ENCODE measurements at regions not wholly inside any gene's neighbourhood (a gene's known extent, or its start where the extent isn't known, plus 50 kb on each side); places are given as distances from the start of the nearest gene placed in this dataset.
"Not testable (repeated sequence)": the region's sequence is repeated elsewhere in the genome, so short reads cannot be mapped to it uniquely, and the experiment has no call there.

DNA sequence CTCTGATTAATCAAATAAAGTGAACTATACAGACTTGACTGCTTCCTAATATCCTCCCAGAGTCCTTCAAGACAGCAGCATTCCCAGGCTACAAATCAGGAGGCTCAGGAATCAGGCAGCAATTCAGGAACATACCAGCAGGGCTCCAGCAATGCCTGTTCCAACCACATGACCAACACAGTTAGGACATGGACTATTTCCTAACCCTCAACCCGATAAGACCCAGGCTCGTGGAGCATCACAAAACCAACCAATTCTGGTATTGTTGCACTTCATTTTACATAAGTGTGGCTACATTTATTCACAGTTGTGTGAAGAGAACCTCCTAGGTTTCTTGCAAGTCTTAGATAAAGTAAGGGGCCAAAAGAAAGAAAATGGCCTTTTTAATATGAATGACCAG, 546.2 kb upstream of the ADGRL2 start:
- no peak overlapping the region for H3K27ac ChIP-seq (replicated peaks)
- no peaks in the 10 kb centered on the region for H3K27me3 ChIP-seq (ENCODE audit: insufficient read depth, poor library complexity, severe bottlenecking)
- TF ChIP-seq GABPA (IDR thresholded peaks at IDR 0.05; ENCODE audit: low read depth) (no peak), SPI1 (IDR thresholded peaks at IDR 0.05; ENCODE audit: borderline replicate concordance, low read depth) (no peak), REST (IDR thresholded peaks at IDR 0.05; ENCODE audit: insufficient replicate concordance, low read depth) (no peak), POLR2AphosphoS5 (IDR thresholded peaks at IDR 0.05; ENCODE audit: low read depth) (no peak)
- TF ChIP-seq, protein P1, sequence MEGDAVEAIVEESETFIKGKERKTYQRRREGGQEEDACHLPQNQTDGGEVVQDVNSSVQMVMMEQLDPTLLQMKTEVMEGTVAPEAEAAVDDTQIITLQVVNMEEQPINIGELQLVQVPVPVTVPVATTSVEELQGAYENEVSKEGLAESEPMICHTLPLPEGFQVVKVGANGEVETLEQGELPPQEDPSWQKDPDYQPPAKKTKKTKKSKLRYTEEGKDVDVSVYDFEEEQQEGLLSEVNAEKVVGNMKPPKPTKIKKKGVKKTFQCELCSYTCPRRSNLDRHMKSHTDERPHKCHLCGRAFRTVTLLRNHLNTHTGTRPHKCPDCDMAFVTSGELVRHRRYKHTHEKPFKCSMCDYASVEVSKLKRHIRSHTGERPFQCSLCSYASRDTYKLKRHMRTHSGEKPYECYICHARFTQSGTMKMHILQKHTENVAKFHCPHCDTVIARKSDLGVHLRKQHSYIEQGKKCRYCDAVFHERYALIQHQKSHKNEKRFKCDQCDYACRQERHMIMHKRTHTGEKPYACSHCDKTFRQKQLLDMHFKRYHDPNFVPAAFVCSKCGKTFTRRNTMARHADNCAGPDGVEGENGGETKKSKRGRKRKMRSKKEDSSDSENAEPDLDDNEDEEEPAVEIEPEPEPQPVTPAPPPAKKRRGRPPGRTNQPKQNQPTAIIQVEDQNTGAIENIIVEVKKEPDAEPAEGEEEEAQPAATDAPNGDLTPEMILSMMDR (IDR thresholded peaks at IDR 0.05; ENCODE audit: insufficient read depth, low read length) = no peak
- no peak overlapping the region for H3K4me3 ChIP-seq (replicated peaks; ENCODE audit: insufficient read depth, low read length)
- DNase-seq (ENCODE audit: low read depth in 1 of 2, low spot score in 1 of 2) = no peak

DNA sequence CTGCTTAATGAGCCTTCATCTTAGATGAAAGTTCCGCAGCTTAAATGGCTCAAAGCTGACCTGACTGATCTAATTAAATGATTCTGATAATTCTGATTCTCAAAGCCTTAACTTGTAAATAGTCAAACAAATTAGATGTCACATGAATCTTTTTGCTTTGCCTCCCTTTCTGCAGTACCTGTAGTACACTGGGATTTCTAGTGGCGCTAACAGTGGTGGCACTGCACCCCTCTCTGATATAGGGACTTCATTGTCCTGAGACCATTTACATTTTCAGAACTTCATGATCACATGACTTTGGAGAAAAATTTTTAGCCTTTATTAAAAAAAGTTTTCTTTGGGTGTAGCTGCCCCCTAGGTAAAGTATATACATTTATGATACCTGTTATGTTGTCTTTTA, 546.7 kb upstream of the ADGRL2 start:
- Histone ChIP-seq H3K27ac (replicated peaks) (no peak overlapping the region), H3K4me3 (replicated peaks; ENCODE audit: insufficient read depth, low read length) (no peak overlapping the region), H3K27me3 (ENCODE audit: insufficient read depth, poor library complexity, severe bottlenecking) (no peaks in the 10 kb centered on the region)
- no peak for DNase-seq (ENCODE audit: low read depth in 1 of 2, low spot score in 1 of 2)
- TF ChIP-seq SPI1 (IDR thresholded peaks at IDR 0.05; ENCODE audit: borderline replicate concordance, low read depth) (no peak), POLR2AphosphoS5 (IDR thresholded peaks at IDR 0.05; ENCODE audit: low read depth) (no peak), GABPA (IDR thresholded peaks at IDR 0.05; ENCODE audit: low read depth) (no peak), REST (IDR thresholded peaks at IDR 0.05; ENCODE audit: insufficient replicate concordance, low read depth) (no peak)
- TF ChIP-seq, protein P1 (IDR thresholded peaks at IDR 0.05; ENCODE audit: insufficient read depth, low read length) = no peak

GRCh38 chr1:81252471-81253151, 548.1 kb upstream of the ADGRL2 start:
- no peaks in the 10 kb centered on the region for H3K27me3 ChIP-seq (ENCODE audit: insufficient read depth, poor library complexity, severe bottlenecking)
- TF ChIP-seq GABPA (IDR thresholded peaks at IDR 0.05; ENCODE audit: low read depth) = no peak
- TF ChIP-seq SPI1 (IDR thresholded peaks at IDR 0.05; ENCODE audit: borderline replicate concordance, low read depth) = no peak
- no peak for TF ChIP-seq POLR2AphosphoS5 (IDR thresholded peaks at IDR 0.05; ENCODE audit: low read depth)
- no peak for TF ChIP-seq REST (IDR thresholded peaks at IDR 0.05; ENCODE audit: insufficient replicate concordance, low read depth)
- TF ChIP-seq, protein P1 (IDR thresholded peaks at IDR 0.05; ENCODE audit: insufficient read depth, low read length) = no peak
- H3K27ac ChIP-seq (replicated peaks) = no peak overlapping the region

DNA sequence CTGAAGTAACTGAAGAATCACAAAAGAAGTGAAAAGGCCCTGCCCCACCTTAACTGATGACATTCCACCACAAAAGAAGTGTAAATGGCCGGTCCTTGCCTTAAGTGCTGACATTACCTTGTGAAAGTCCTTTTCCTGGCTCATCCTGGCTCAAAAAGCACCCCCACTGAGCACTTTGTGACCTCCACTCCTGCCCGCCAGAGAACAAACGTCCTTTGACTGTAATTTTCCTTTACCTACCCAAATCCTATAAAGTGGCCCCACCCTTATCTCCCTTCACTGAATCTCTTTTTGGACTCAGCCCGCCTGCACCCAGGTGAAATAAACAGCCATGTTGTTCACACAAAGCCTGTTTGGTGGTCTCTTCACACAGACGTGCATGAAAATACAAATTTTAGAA, 549.9 kb upstream of the ADGRL2 start:
- not testable (repeated sequence) for DNase-seq (ENCODE audit: low read depth in 1 of 2, low spot score in 1 of 2); H3K27me3 ChIP-seq (ENCODE audit: insufficient read depth, poor library complexity, severe bottlenecking); H3K4me3 ChIP-seq (replicated peaks; ENCODE audit: insufficient read depth, low read length); H3K27ac ChIP-seq (replicated peaks)

More at GRCh38 chr1:81252471-81253151, 548.1 kb upstream of the ADGRL2 start:
- DNase-seq (ENCODE audit: low read depth in 1 of 2, low spot score in 1 of 2) = no peak
- no peak overlapping the region for H3K4me3 ChIP-seq (replicated peaks; ENCODE audit: insufficient read depth, low read length)

- not testable (repeated sequence) for H3K4me3 ChIP-seq (replicated peaks; ENCODE audit: insufficient read depth, low read length); DNase-seq (ENCODE audit: low read depth in 1 of 2, low spot score in 1 of 2); H3K27me3 ChIP-seq (ENCODE audit: insufficient read depth, poor library complexity, severe bottlenecking); H3K27ac ChIP-seq (replicated peaks)
Measured at GRCh38 chr1:81245084-81245715, 555.5 kb upstream of the ADGRL2 start.
